HL-60 (cell line): ENCODE measurements at regions not wholly inside any gene's neighbourhood (a gene's known extent, or its start where the extent isn't known, plus 50 kb on each side); places are given as distances from the start of the nearest gene placed in this dataset.

Experiments
- GABPA ChIP-seq: IDR thresholded peaks from 2 replicates; pipeline ENCODE4 v1.6.1; 2012; ENCODE audit warnings: low read depth
- TF ChIP-seq, protein P1 (sequence below): IDR thresholded peaks from one replicate; pipeline ENCODE4 v1.5.1; 2011; ENCODE audit warnings: low read length, control low read depth, inconsistent platforms; ENCODE audit not compliant: insufficient read depth

DNA sequence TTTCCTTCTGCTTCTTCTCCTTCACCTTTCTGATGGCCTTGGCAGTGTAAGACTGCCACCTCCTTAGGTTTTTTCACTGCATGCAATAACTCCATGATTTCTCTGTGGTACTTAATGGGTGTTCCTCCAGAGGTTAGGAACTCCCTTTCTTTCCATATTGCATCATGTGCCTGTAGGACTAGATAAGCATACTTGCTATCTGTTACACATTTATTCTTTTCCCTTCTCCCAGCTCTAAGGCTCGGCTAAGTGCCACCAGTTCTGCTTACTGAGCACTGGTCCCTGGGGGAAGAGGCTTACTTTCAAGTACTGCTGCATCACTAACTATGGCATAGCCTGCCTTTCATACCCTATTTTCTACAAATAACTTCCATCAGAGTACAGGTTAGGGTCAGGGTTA lies 351.8 kb downstream of the OTOL1 start:
- TF ChIP-seq, protein P1, sequence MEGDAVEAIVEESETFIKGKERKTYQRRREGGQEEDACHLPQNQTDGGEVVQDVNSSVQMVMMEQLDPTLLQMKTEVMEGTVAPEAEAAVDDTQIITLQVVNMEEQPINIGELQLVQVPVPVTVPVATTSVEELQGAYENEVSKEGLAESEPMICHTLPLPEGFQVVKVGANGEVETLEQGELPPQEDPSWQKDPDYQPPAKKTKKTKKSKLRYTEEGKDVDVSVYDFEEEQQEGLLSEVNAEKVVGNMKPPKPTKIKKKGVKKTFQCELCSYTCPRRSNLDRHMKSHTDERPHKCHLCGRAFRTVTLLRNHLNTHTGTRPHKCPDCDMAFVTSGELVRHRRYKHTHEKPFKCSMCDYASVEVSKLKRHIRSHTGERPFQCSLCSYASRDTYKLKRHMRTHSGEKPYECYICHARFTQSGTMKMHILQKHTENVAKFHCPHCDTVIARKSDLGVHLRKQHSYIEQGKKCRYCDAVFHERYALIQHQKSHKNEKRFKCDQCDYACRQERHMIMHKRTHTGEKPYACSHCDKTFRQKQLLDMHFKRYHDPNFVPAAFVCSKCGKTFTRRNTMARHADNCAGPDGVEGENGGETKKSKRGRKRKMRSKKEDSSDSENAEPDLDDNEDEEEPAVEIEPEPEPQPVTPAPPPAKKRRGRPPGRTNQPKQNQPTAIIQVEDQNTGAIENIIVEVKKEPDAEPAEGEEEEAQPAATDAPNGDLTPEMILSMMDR: no peak
- TF ChIP-seq GABPA: no peak
